Osteoblast (primary cell): ENCODE measurements at regions not wholly inside any gene's neighbourhood (a gene's known extent, or its start where the extent isn't known, plus 50 kb on each side); places are given as distances from the start of the nearest gene placed in this dataset.

Experiments
- DNase-seq: peaks from one replicate; pipeline ENCODE4 v3.0.0; 2011; ENCODE audit warnings: low spot score, mixed read lengths; ENCODE audit not compliant: insufficient read length; ENCODE audit errors: missing footprints
- H2AFZ ChIP-seq: 2 replicates; pipeline ENCODE4 v1.6.0; 2011; ENCODE audit warnings: mild to moderate bottlenecking, low read length
- H3K27ac ChIP-seq: 2 replicates; pipeline ENCODE4 v1.5.1; 2011; ENCODE audit warnings: mild to moderate bottlenecking, low read depth, low read length, moderate library complexity
- H3K27me3 ChIP-seq: 2 replicates; pipeline ENCODE4 v1.6.0; 2012; ENCODE audit warnings: mild to moderate bottlenecking, control low read depth, inconsistent platforms, low read length, moderate library complexity; ENCODE audit not compliant: insufficient read depth
- H3K36me3 ChIP-seq: 2 replicates; pipeline ENCODE4 v1.5.1; 2011; ENCODE audit warnings: mild to moderate bottlenecking, low read length, control low read depth, moderate library complexity; ENCODE audit not compliant: insufficient read depth
- H3K4me1 ChIP-seq: 2 replicates; pipeline ENCODE4 v1.5.1; 2011; ENCODE audit warnings: mild to moderate bottlenecking, low read length, control low read depth, moderate library complexity; ENCODE audit not compliant: insufficient read depth
- H3K4me2 ChIP-seq: 2 replicates; pipeline ENCODE4 v1.6.0; 2011; ENCODE audit warnings: mild to moderate bottlenecking, low read length; ENCODE audit not compliant: insufficient read depth
- H3K4me3 ChIP-seq: fragments of 200-600 bp; sonication (generic); 3 replicates; pipeline ENCODE4 v1.5.1; 2012; ENCODE audit warnings: mild to moderate bottlenecking, low read length, inconsistent platforms; ENCODE audit not compliant: insufficient read depth
- H3K79me2 ChIP-seq: 2 replicates; pipeline ENCODE4 v1.6.0; 2012; ENCODE audit warnings: mild to moderate bottlenecking, low read length, control low read depth, inconsistent platforms; ENCODE audit not compliant: insufficient read depth
- H3K9me3 ChIP-seq: 2 replicates; pipeline ENCODE4 v1.5.1; 2011; ENCODE audit warnings: low read depth, low read length, control low read depth
- H4K20me1 ChIP-seq: 2 replicates; pipeline ENCODE4 v1.6.0; 2012; ENCODE audit warnings: mild to moderate bottlenecking, low read length, control low read depth; ENCODE audit not compliant: insufficient read depth
- CTCF ChIP-seq: IDR thresholded peaks from 2 replicates; pipeline ENCODE4 v1.5.1; 2011; ENCODE audit warnings: mild to moderate bottlenecking, low read depth, low read length, moderate library complexity; ENCODE audit errors: extremely low read depth

- Histone ChIP-seq H3K79me2 (no peaks in the 10 kb centered on the region), H3K4me2 (no peak overlapping the region), H3K9me3 (peaks cover 2% of the 10 kb centered on the region), H2AFZ (no peak overlapping the region), H4K20me1 (no peaks in the 10 kb centered on the region), H3K36me3 (no peaks in the 10 kb centered on the region), H3K4me3 (no peak overlapping the region), H3K27ac (no peak overlapping the region), H3K27me3 (no peaks in the 10 kb centered on the region), H3K4me1 (no peaks in the 10 kb centered on the region)
- TF ChIP-seq CTCF, result no peak
- DNase-seq, result peak; percentile 14
Measured at GRCh38 chr14:98743536-98743935, 528.5 kb downstream of the BCL11B start.

- DNase-seq, result no peak
- no peak for TF ChIP-seq CTCF
- no peak overlapping the region for H2AFZ ChIP-seq
- no peak overlapping the region for H3K27ac ChIP-seq
- no peaks in the 10 kb centered on the region for H3K36me3 ChIP-seq
- H3K4me1 ChIP-seq, result no peaks in the 10 kb centered on the region
- no peaks in the 10 kb centered on the region for H3K27me3 ChIP-seq
- no peaks in the 10 kb centered on the region for H4K20me1 ChIP-seq
- H3K4me3 ChIP-seq, result no peak overlapping the region
- H3K79me2 ChIP-seq, result no peaks in the 10 kb centered on the region
- peaks cover 2% of the 10 kb centered on the region for H3K9me3 ChIP-seq
- H3K4me2 ChIP-seq, result no peak overlapping the region
Measured at GRCh38 chr14:98748966-98749365, 523.0 kb downstream of the BCL11B start.

- TF ChIP-seq CTCF, result no peak
- no peaks in the 10 kb centered on the region for H3K4me1 ChIP-seq
- no peak overlapping the region for H3K4me3 ChIP-seq
- H3K9me3 ChIP-seq, result peaks cover 2% of the 10 kb centered on the region
- no peak for DNase-seq
- H4K20me1 ChIP-seq, result no peaks in the 10 kb centered on the region
- no peak overlapping the region for H3K4me2 ChIP-seq
- H2AFZ ChIP-seq, result no peak overlapping the region
- H3K27me3 ChIP-seq, result no peaks in the 10 kb centered on the region
- no peaks in the 10 kb centered on the region for H3K79me2 ChIP-seq
- no peak overlapping the region for H3K27ac ChIP-seq
- no peaks in the 10 kb centered on the region for H3K36me3 ChIP-seq
Measured at GRCh38 chr14:98751110-98751509, 520.9 kb downstream of the BCL11B start.

- Histone ChIP-seq H4K20me1 (no peaks in the 10 kb centered on the region), H3K4me2 (no peak overlapping the region), H3K4me3 (no peak overlapping the region), H3K27me3 (no peaks in the 10 kb centered on the region), H2AFZ (no peak overlapping the region), H3K9me3 (peaks cover 2% of the 10 kb centered on the region), H3K79me2 (no peaks in the 10 kb centered on the region), H3K27ac (no peak overlapping the region), H3K4me1 (no peaks in the 10 kb centered on the region), H3K36me3 (no peaks in the 10 kb centered on the region)
- no peak for DNase-seq
- TF ChIP-seq CTCF, result no peak
Measured at GRCh38 chr14:98752660-98753059, 519.3 kb downstream of the BCL11B start.
